GM12875 (cell line): ENCODE measurements at regions not wholly inside any gene's neighbourhood (a gene's known extent, or its start where the extent isn't known, plus 50 kb on each side); places are given as distances from the start of the nearest gene placed in this dataset.
"Not testable (repeated sequence)": the region's sequence is repeated elsewhere in the genome, so short reads cannot be mapped to it uniquely, and the experiment has no call there.

Experiments used
- H3K4me3 ChIP-seq: one replicate; pipeline ENCODE4 v1.5.1; 2011; ENCODE audit warnings: low read depth, low read length, control low read depth
- CTCF ChIP-seq: IDR thresholded peaks from 2 replicates; pipeline ENCODE4 v1.5.1; 2011; ENCODE audit warnings: low read depth, mild to moderate bottlenecking, control low read depth, inconsistent platforms, low read length, moderate library complexity, borderline replicate concordance; ENCODE audit not compliant: insufficient read depth

- H3K4me3 ChIP-seq = not testable (repeated sequence)
Measured at GRCh38 chr2:156254637-156255067, 77.9 kb downstream of the NR4A2 start.

GRCh38 chr2:156253765-156254164, 78.8 kb downstream of the NR4A2 start:
- no peak overlapping the region for H3K4me3 ChIP-seq
- TF ChIP-seq CTCF = no peak

GRCh38 chr2:156242874-156243273, 89.6 kb downstream of the NR4A2 start:
- no peak overlapping the region for H3K4me3 ChIP-seq
- no peak for TF ChIP-seq CTCF

- H3K4me3 ChIP-seq = no peak overlapping the region
- no peak for TF ChIP-seq CTCF
Measured at GRCh38 chr2:156237558-156237957, 95.0 kb downstream of the NR4A2 start.

GRCh38 chr2:156229724-156230362, 102.7 kb downstream of the NR4A2 start:
- TF ChIP-seq CTCF = no peak
- H3K4me3 ChIP-seq = no peak overlapping the region

GRCh38 chr2:156223328-156223727, 109.2 kb downstream of the NR4A2 start:
- not testable (repeated sequence) for H3K4me3 ChIP-seq

GRCh38 chr2:156221703-156222102, 110.8 kb downstream of the NR4A2 start:
- no peak for TF ChIP-seq CTCF
- no peak overlapping the region for H3K4me3 ChIP-seq

- no peak for TF ChIP-seq CTCF
Measured at GRCh38 chr2:156219491-156220100, 112.9 kb downstream of the NR4A2 start.

More at GRCh38 chr2:156219491-156220100, 112.9 kb downstream of the NR4A2 start:
- H3K4me3 ChIP-seq = no peak overlapping the region
